NCI-H2171 (cell line): ENCODE measurements at regions not wholly inside any gene's neighbourhood (a gene's known extent, or its start where the extent isn't known, plus 50 kb on each side); places are given as distances from the start of the nearest gene placed in this dataset.

Experiments used
- DNase-seq: peaks from one replicate; lab custom pipeline; 2025; lab: John Stamatoyannopoulos, UW

- DNase-seq: no peak
These were observed 67.7 kb upstream of the HIF1A start for GRCh38 chr14:61627612-61628011.

GRCh38 chr14:61628016-61628725, 67.1 kb upstream of the HIF1A start:
- DNase-seq: no peak

- DNase-seq: no peak
These were observed 64.8 kb upstream of the HIF1A start for GRCh38 chr14:61630399-61631044.

GRCh38 chr14:61631045-61631687, 64.1 kb upstream of the HIF1A start:
- DNase-seq: no peak

- peak; percentile 69 for DNase-seq
These were observed 62.9 kb upstream of the HIF1A start for GRCh38 chr14:61632401-61632800.

- DNase-seq: peak; percentile 54
These were observed 62.5 kb upstream of the HIF1A start for GRCh38 chr14:61632807-61633206.

- DNase-seq: no peak
These were observed 59.0 kb upstream of the HIF1A start for GRCh38 chr14:61636291-61636690.

GRCh38 chr14:61636779-61637178, 58.5 kb upstream of the HIF1A start:
- DNase-seq: no peak

- DNase-seq: no peak
These were observed 56.5 kb upstream of the HIF1A start for GRCh38 chr14:61638595-61639387.

GRCh38 chr14:61640158-61641136, 54.9 kb upstream of the HIF1A start:
- no peak for DNase-seq

- DNase-seq: peak; percentile 41
These were observed 53.2 kb upstream of the HIF1A start for GRCh38 chr14:61641914-61642613.

GRCh38 chr14:61642614-61642982, 52.7 kb upstream of the HIF1A start:
- peak; percentile 41 for DNase-seq

- DNase-seq: no peak
These were observed 51.8 kb upstream of the HIF1A start for GRCh38 chr14:61643555-61643954.

GRCh38 chr14:61644175-61644574, 51.1 kb upstream of the HIF1A start:
- no peak for DNase-seq

- DNase-seq: peak; percentile 88
These were observed 50.5 kb upstream of the HIF1A start for GRCh38 chr14:61644834-61645233.

- DNase-seq: peak; percentile 62
These were observed 50.1 kb upstream of the HIF1A start for GRCh38 chr14:61645247-61645646.
